K562 (cell line): ENCODE measurements at regions not wholly inside any gene's neighbourhood (a gene's known extent, or its start where the extent isn't known, plus 50 kb on each side); places are given as distances from the start of the nearest gene placed in this dataset.

ENCODE experiments used
- ATAC-seq: fragments of 200-7000 bp; cut with Tn5 transposase; 3 replicates; pipeline ENCODE4 v1.9.1; 2020; ENCODE audit warnings: moderate library complexity
- BruUV-seq: library from RNA; stranded (reverse); fragments of 400-500 nt; replicated peaks from 2 replicates; lab custom pipeline; 2021; lab: Mats Ljungman, UMichigan
- CTCF ChIA-PET: fragments of 300-600 bp; formaldehyde crosslinking; extraction: SDS; loops from one replicate; lab custom pipeline; 2021; ENCODE audit warnings: low intra/inter-chr PET ratio; lab: Yijun Ruan, JAX
- POLR2A ChIA-PET: fragments of 300-600, 350-650 bp; sonication (Branson Sonifier 250); formaldehyde crosslinking; extraction: SDS; loops from one replicate; lab custom pipeline; 2021; ENCODE audit warnings: antibody characterized with exemption, inconsistent platforms; lab: Yijun Ruan, JAX
- DNase-seq, 4 experiments: peaks; one replicate each; pipeline versions ENCODE4 v3.0.0 to v3.0.0-alpha.2; 2011 to 2018; ENCODE audit warnings: low spot score in 3 of 4, mixed read lengths in 3 of 4; ENCODE audit errors: extremely low read depth in 1 of 4
- FAIRE-seq: peaks from 2 replicates; lab custom pipeline; 2011; peaks lifted over from hg19 to GRCh38; lab: Jason Lieb, UNC
- H2AFZ ChIP-seq: 2 replicates; pipeline ENCODE4 v1.6.0; 2011; ENCODE audit warnings: low read depth, low read length, control low read depth, inconsistent platforms
- H3K27ac ChIP-seq: fragments of 200-600 bp; 3 replicates; pipeline ENCODE4 v1.8.0; 2011; ENCODE audit warnings: low read depth, mild to moderate bottlenecking, control low read depth, inconsistent platforms, low read length, moderate library complexity, mixed read lengths; ENCODE audit errors: extremely low read depth
- H3K27me3 ChIP-seq, 2 experiments: fragments of 300-600 bp in 1 of 2; 2 replicates in 1 of 2; 3 replicates in 1 of 2; pipeline versions ENCODE4 v1.6.0 to v1.8.0; 2011; ENCODE audit warnings: inconsistent platforms in 2 of 2, low read length in 2 of 2, mild to moderate bottlenecking in 1 of 2, mixed read lengths in 1 of 2, moderate library complexity in 1 of 2; ENCODE audit not compliant: control insufficient read depth in 2 of 2, insufficient read depth in 2 of 2
- H3K36me3 ChIP-seq: fragments of 300-600 bp; 3 replicates; pipeline ENCODE4 v1.8.0; 2011; ENCODE audit warnings: mild to moderate bottlenecking, low read length, inconsistent platforms; ENCODE audit not compliant: control insufficient read depth, insufficient read depth
- H3K4me1 ChIP-seq, 2 experiments: fragments of 200-600 bp in 1 of 2; replicated peaks in 1 of 2; 2 replicates in 1 of 2; 3 replicates in 1 of 2; pipeline versions ENCODE4 v1.5.1 to v1.8.0; 2011; ENCODE audit warnings: inconsistent platforms in 2 of 2, low read length in 2 of 2, mild to moderate bottlenecking in 1 of 2, mixed read lengths in 1 of 2, moderate library complexity in 1 of 2; ENCODE audit not compliant: control insufficient read depth in 2 of 2, insufficient read depth in 2 of 2
- H3K4me2 ChIP-seq: 2 replicates; pipeline ENCODE4 v1.6.1; 2011; ENCODE audit warnings: low read length, control low read depth, inconsistent platforms, mixed read lengths; ENCODE audit not compliant: insufficient read depth
- H3K4me3 ChIP-seq: fragments of 200-600 bp; sonication (generic), shearing (Covaris generic); 2 replicates; pipeline ENCODE4 v1.5.1; 2016; ENCODE audit warnings: control low read depth, inconsistent platforms
- H3K79me2 ChIP-seq: fragments of 200-600 bp; 3 replicates; pipeline ENCODE4 v1.8.0; 2011; ENCODE audit warnings: low read length, inconsistent platforms; ENCODE audit not compliant: control insufficient read depth, insufficient read depth
- H3K9ac ChIP-seq, 2 experiments: 2 replicates each; pipeline versions ENCODE4 v1.6.0 to v1.6.1; 2011; ENCODE audit warnings: low read depth in 2 of 2, low read length in 2 of 2, control low read depth in 1 of 2, inconsistent platforms in 1 of 2, mild to moderate bottlenecking in 1 of 2, mixed read lengths in 1 of 2; ENCODE audit not compliant: insufficient read depth in 1 of 2
- H3K9me1 ChIP-seq: one replicate; pipeline ENCODE4 v1.6.0; 2011; ENCODE audit warnings: inconsistent platforms, mild to moderate bottlenecking, low read length, moderate library complexity; ENCODE audit not compliant: control insufficient read depth, insufficient read depth
- H3K9me3 ChIP-seq: replicated peaks from 2 replicates; pipeline ENCODE4 v1.5.1; 2011; ENCODE audit warnings: low read depth, low read length, inconsistent platforms; ENCODE audit not compliant: control insufficient read depth, insufficient read depth
- H4K20me1 ChIP-seq: replicated peaks from 2 replicates; pipeline ENCODE4 v1.6.1; 2011; ENCODE audit warnings: low read length, inconsistent platforms, mixed read lengths; ENCODE audit not compliant: control insufficient read depth, insufficient read depth
- DIDO1 ChIP-seq: fragments of 450-650 bp; IDR thresholded peaks from 2 replicates; pipeline ENCODE4 v1.6.1; 2016; ENCODE audit warnings: low read depth, missing biosample characterization, missing genetic modification characterization
- POLR2A ChIP-seq: fragments of 450-650 bp; conservative IDR thresholded peaks from 2 replicates; pipeline ENCODE4 v1.6.1; 2016
- UBTF ChIP-seq, 2 experiments: IDR thresholded peaks; 2 replicates each; pipeline ENCODE4 v1.6.1; 2012; ENCODE audit warnings: improper control_type of control experiment in 2 of 2, low read depth in 2 of 2, low read length in 2 of 2, borderline replicate concordance in 1 of 2
- XRCC4 ChIP-seq: IDR thresholded peaks from one replicate; pipeline ENCODE4 v1.6.1; 2011; ENCODE audit not compliant: insufficient read depth, insufficient read length; ENCODE audit errors: extremely low read depth
- ZNF584 ChIP-seq: fragments of 200-800 bp; sonication (Bioruptor generic); IDR thresholded peaks from 2 replicates; pipeline ENCODE4 v1.6.1; 2016; ENCODE audit warnings: low read depth, mild to moderate bottlenecking, missing genetic modification characterization, missing compliant biosample characterization
- ZNF696 ChIP-seq: fragments of 250-450 bp; sonication (Bioruptor Pico); conservative IDR thresholded peaks from 2 replicates; pipeline ENCODE4 v1.4.0; 2020; ENCODE audit warnings: mild to moderate bottlenecking, moderate library complexity
- ZNF780A ChIP-seq: fragments of 250-450 bp; sonication (Bioruptor Pico); IDR thresholded peaks from 2 replicates; pipeline ENCODE4 v1.5.0; 2021; ENCODE audit warnings: mild to moderate bottlenecking
- ZNF830 ChIP-seq: fragments of 250-450 bp; sonication (Bioruptor Pico); IDR thresholded peaks from 2 replicates; pipeline ENCODE4 v1.5.0; 2021; ENCODE audit warnings: mild to moderate bottlenecking
- WGBS: fragments of 100-300 bp; shearing (Covaris generic); methylation state at CpG from one replicate; pipeline ENCODE4 v1.1.6; 2016; ENCODE audit warnings: low coverage, mixed read lengths; ENCODE audit not compliant: insufficient coverage; ENCODE audit errors: missing lambda C conversion rate; 5-methylcytosine and 5-hydroxymethylcytosine counted together
- in situ Hi-C: fragments of 300-500 bp; cut with MboI; formaldehyde crosslinking; loops from 4 replicates; pipeline ENCODE4 v1.15.0; 2018; ENCODE audit warnings: inconsistent platforms, mixed read lengths
- intact Hi-C: fragments of 100-400 bp; cut with micrococcal nuclease; formaldehyde crosslinking; loops from 2 replicates; pipeline ENCODE4 v1.14.2; 2022
- TF ChIP-seq, protein P1 (sequence below): fragments of 450-650 bp; IDR thresholded peaks from one replicate; pipeline ENCODE4 v1.6.1; 2018; ENCODE audit warnings: mild to moderate bottlenecking, moderate library complexity; ENCODE audit not compliant: partially characterized antibody

- H3K79me2 ChIP-seq = no peaks in the 10 kb centered on the region
- H3K4me2 ChIP-seq = no peak overlapping the region
- FAIRE-seq (no peak), ATAC-seq (no peak), DNase-seq (no peak)
- no peak overlapping the region for H3K27ac ChIP-seq
- no peak overlapping the region for H3K9ac ChIP-seq
- POLR2A ChIA-PET = interaction anchor here (0.8 kb wide), 1 partner anchor 15 kb away, joined by 3 read pairs; no protein-coding TSS in a partner anchor
- H3K36me3 ChIP-seq = no peaks in the 10 kb centered on the region
- in situ Hi-C loops = no loop called here
- no TSS peak for BruUV-seq
- intact Hi-C loops = no loop called here
- no peaks in the 10 kb centered on the region for H3K9me3 ChIP-seq
- no peaks in the 10 kb centered on the region for H3K27me3 ChIP-seq
- CTCF ChIA-PET = no interaction called here
- no peaks in the 10 kb centered on the region; a peak in 1 of 5 replicates for H3K4me1 ChIP-seq
- WGBS = 1% methylated on average over 4 of the region's 4 CpGs
- TF ChIP-seq ZNF830 (CRISPR knock-in tag) (no peak), ZNF780A (CRISPR knock-in tag) (no peak), POLR2A (no peak), ZNF696 (CRISPR knock-in tag) (no peak), XRCC4 (no peak), UBTF (IDR thresholded peaks at IDR 0.05; ENCODE audit: borderline replicate concordance in 1 of 2, low read depth in 2 of 2, low read length in 2 of 2) (no peak), DIDO1 (tag) (no peak), ZNF584 (CRISPR knock-in tag) (no peak)
- TF ChIP-seq, protein P1, sequence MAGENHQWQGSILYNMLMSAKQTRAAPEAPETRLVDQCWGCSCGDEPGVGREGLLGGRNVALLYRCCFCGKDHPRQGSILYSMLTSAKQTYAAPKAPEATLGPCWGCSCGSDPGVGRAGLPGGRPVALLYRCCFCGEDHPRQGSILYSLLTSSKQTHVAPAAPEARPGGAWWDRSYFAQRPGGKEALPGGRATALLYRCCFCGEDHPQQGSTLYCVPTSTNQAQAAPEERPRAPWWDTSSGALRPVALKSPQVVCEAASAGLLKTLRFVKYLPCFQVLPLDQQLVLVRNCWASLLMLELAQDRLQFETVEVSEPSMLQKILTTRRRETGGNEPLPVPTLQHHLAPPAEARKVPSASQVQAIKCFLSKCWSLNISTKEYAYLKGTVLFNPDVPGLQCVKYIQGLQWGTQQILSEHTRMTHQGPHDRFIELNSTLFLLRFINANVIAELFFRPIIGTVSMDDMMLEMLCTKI = no peak
- no peaks in the 10 kb centered on the region for H3K9me1 ChIP-seq
- H3K4me3 ChIP-seq = no peak overlapping the region
- H2AFZ ChIP-seq = no peak overlapping the region
- no peaks in the 10 kb centered on the region for H4K20me1 ChIP-seq
Observed at GRCh38 chr16:25586826-25587225, 104.9 kb upstream of the HS3ST4 start.
